Duodenal mucosa (tissue), 2 donors: ENCODE measurements at regions not wholly inside any gene's neighbourhood (a gene's known extent, or its start where the extent isn't known, plus 50 kb on each side); places are given as distances from the start of the nearest gene placed in this dataset.

Source experiments
- H3K27ac ChIP-seq: one replicate; pipeline ENCODE4 v1.7.0; 2013; ENCODE audit warnings: low read depth, low read length
- H3K27me3 ChIP-seq, 2 donors: one replicate each; pipeline ENCODE4 v1.7.0; 2013; ENCODE audit warnings: low read length in 2 of 2, control low read depth in 1 of 2; ENCODE audit not compliant: insufficient read depth in 2 of 2, control insufficient read depth in 1 of 2
- H3K36me3 ChIP-seq, 2 donors: one replicate each; pipeline ENCODE4 v1.7.0; 2013; ENCODE audit warnings: low read length in 2 of 2, control low read depth in 1 of 2; ENCODE audit not compliant: insufficient read depth in 2 of 2, control insufficient read depth in 1 of 2
- H3K4me1 ChIP-seq, 2 donors: one replicate each; pipeline ENCODE4 v1.7.0; 2013; ENCODE audit warnings: low read length in 2 of 2, control low read depth in 1 of 2; ENCODE audit not compliant: insufficient read depth in 2 of 2, control insufficient read depth in 1 of 2
- H3K4me3 ChIP-seq, 2 donors: one replicate each; pipeline ENCODE4 v1.7.0; 2013; ENCODE audit warnings: low read length in 2 of 2, low read depth in 1 of 2
- H3K9ac ChIP-seq, 2 donors: one replicate each; pipeline ENCODE4 v1.7.0; 2013; ENCODE audit warnings: low read length in 2 of 2, low read depth in 1 of 2
- H3K9me3 ChIP-seq, 2 donors: one replicate each; pipeline ENCODE4 v1.7.0; 2013; ENCODE audit warnings: low read length in 2 of 2, control low read depth in 1 of 2; ENCODE audit not compliant: control insufficient read depth in 1 of 2

DNA sequence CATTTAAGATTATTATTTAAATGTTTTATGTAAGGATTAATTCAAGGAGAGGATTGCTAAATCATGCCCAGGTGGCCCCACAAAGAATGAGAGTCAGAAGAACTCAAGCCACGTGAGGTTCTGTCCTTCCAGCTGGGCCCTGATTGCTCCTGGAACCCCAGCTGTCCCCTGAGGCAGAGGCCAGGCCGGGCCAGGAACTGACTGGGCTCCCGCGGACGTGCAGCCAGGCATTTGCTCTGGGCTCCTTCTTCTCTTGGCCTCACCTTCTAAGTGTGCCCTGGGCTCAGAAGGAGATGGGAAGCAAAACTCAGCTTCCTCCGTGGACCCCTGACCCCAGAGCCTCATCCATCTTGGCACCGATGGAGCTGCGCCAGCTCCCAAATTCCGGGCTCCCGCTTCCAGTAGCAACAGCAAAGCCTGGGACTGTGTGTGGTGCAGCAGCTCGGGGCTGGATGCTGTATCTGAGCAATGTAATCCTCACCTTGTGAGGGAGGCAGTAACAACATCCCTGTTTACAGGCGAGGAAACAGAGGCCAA, 250.6 kb upstream of the PPP2R2D start:
- H3K4me1 ChIP-seq = no peaks in the 10 kb centered on the region
- H3K9me3 ChIP-seq = no peaks in the 10 kb centered on the region
- H3K36me3 ChIP-seq = no peaks in the 10 kb centered on the region
- no peak overlapping the region for H3K4me3 ChIP-seq
- no peak overlapping the region for H3K27ac ChIP-seq
- H3K27me3 ChIP-seq = peaks cover 0 to 6% of the 10 kb centered on the region in 2 donors
- H3K9ac ChIP-seq = no peak overlapping the region

DNA sequence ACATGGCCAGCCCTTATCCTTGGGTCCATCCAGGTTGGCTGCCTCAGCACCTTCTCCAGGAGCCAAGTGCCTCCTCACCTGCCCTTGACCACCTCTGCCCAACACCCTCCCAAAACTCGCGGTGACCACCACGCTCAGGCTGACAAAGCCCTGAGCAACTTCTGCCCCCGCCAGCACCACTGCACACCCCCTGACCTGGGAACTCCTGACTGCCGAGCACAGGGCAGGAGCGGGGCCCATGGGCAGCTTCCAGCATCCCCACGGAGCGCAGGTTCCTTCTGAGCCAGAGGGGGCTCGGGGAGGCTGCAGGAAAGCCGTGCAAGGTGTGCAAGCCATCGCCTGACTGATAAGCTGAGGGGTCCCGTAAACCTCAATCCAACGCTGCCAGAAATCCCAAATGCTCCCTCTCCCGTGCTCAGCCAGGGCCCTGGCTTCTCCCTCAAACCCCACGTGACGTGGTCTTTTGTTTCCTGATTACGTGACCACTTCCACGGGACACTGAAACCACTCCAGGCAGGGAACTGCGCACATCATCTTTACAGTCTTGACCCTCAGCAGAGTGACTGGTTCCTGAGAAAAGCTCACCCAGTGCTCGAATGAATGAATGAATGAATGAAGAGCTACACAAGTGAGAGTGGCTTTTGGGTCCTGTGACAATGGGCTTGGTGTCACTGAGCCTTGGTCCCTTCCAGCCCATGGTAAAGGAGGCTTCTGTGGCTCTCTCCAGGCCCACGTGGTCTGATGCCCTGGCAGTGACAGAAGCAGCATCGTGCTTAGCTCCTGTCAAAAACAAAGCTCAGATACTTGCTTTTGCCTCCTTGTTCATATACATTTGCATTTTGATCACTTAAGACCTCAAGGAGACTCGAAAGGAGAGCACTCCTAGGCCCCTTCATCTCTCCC, 249.8 kb upstream of the PPP2R2D start:
- Histone ChIP-seq H3K4me3 (no peak overlapping the region), H3K9me3 (no peaks in the 10 kb centered on the region), H3K9ac (no peak overlapping the region), H3K27ac (no peak overlapping the region), H3K36me3 (no peaks in the 10 kb centered on the region), H3K4me1 (no peaks in the 10 kb centered on the region), H3K27me3 (peaks cover 0 to 6% of the 10 kb centered on the region in 2 donors)

DNA sequence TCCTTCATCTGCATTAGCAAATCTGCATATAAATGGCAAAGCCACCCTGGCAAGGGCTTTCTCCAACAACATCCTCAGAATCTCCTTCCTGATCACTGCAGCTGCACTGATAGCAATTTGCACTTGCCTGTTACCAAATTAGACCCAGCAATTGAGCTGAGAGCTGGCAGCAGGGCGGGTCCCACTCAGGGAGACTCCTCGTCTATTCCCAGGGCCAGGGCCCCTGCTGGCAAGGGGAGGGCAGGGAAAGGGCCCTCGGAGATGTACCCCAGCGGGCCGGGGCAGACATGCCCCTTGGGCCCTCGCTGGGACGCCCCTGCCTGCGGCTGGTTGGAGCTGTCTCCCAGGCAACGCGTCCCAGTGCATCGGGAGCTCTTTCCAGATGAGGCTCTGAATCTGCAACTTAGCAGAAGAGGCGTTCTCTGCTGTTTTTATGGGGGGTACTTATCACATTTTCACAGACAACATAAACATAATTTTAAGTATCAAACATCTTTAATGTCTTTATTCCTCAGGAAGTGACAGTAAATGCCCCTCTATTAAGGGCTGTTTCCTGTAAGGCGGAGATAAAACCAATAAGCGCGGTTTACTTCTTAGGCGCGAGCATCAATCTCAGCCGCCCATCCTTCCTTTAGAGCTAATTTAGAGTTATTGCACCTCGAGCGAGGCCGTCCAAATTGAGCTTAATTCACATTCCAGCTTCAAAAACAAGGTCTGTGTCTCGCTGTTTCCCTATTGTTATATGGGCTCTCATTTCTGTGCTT, 249.0 kb upstream of the PPP2R2D start:
- Histone ChIP-seq H3K36me3 (no peaks in the 10 kb centered on the region), H3K27me3 (peaks cover 0 to 6% of the 10 kb centered on the region in 2 donors), H3K9me3 (no peaks in the 10 kb centered on the region), H3K4me3 (no peak overlapping the region), H3K9ac (no peak overlapping the region), H3K4me1 (no peaks in the 10 kb centered on the region), H3K27ac (no peak overlapping the region)

DNA sequence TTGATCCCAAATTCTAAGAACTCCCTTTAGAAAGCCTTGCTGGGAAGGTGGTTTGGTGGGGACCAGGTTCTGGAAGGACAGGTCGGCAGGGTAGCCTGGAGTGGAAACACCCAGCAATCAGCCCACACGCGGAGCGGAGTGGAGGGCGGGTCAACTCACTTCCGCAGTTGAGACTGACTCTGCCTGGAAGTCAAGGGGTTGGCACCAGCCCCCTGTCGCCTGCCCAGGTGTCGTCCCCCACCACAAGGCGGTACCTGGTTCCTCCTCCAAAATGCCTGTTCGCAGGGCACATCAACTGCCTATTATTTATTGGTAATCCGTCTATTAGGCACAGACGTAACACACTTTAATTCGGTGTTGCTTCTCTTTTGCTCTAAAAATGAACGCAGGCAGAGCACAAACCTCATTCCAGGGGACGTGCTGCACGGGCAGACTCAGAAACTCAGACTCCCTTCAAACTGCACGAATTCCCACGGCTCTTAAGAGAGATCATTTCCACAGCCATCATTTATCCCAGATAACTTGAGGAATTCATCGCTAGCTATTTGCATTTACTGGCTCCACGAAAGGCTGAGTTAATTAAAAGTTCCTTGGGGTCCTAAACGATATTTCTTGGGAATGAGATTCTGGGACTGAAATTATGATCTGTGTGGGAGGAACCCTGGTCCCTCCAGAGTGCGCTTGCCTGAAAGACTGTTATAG, 248.2 kb upstream of the PPP2R2D start:
- Histone ChIP-seq H3K27ac (no peak overlapping the region), H3K4me1 (no peaks in the 10 kb centered on the region), H3K4me3 (no peak overlapping the region), H3K27me3 (peaks cover 0 to 6% of the 10 kb centered on the region in 2 donors), H3K9me3 (no peaks in the 10 kb centered on the region), H3K36me3 (no peaks in the 10 kb centered on the region), H3K9ac (no peak overlapping the region)

DNA sequence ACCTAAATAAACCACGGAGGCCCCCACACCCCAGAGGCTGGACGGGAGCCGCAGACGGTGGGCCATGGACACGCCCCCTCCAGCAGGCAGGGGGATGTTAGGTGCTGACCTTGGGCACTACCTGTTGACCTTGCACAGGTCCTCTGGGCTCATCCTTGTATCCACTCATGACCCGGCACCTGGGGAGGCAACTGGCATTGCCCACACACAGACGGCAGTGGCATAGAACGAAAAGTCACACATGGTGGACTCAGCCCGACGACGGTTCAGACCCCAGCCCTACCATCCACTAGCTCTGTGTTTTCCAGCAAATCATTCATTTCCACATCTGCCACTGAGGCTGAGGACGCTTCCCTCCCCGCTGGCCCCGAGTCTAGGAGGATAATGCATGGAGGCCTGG, 247.7 kb upstream of the PPP2R2D start:
- Histone ChIP-seq H3K9ac (no peak overlapping the region), H3K4me3 (no peak overlapping the region), H3K27me3 (peaks cover 0 to 6% of the 10 kb centered on the region in 2 donors), H3K9me3 (no peaks in the 10 kb centered on the region), H3K27ac (no peak overlapping the region), H3K4me1 (no peaks in the 10 kb centered on the region), H3K36me3 (no peaks in the 10 kb centered on the region)

DNA sequence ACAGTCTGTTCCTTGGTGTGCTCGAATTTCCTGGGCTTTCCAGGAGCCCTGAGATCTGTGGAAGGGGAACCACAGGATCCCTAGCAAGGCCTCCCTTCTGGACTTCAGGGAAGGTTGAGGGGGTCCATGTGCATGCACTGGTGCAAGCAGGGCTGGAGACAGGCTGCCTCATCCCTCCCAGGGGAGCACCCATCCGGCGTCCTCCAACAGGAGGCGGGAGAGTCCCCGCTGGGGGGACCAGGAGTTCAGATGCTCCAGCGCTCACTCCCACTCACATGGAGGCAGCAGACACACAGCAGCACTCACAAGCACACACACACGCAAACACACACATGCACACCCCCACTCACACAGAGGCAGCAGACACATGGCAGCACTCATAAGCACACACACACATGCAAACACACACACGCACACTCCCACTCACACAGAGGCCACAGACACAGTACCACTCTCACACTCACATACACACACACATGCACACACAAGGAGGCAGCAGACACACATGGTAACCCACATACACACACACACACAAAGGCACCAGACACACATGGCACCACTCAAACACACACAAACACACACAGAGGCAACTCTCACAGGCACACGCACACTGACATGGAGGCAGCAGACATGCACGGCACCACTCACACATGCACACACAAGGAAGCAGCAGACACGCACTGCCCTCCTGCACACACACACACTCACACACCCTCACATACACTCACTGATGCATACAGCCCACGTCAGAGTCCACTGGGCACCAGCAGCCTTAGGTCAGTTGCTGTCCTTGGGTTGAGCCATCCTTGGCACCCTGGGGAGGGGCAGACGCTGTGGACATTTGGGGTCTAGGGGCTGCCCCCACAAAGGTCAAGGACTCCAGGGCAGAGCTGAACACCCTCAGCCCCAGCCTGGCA, 247.0 kb upstream of the PPP2R2D start:
- no peaks in the 10 kb centered on the region for H3K9me3 ChIP-seq
- H3K9ac ChIP-seq = no peak overlapping the region
- H3K4me1 ChIP-seq = no peaks in the 10 kb centered on the region
- H3K36me3 ChIP-seq = no peaks in the 10 kb centered on the region
- no peak overlapping the region for H3K27ac ChIP-seq
- H3K4me3 ChIP-seq = no peak overlapping the region
- H3K27me3 ChIP-seq = peaks cover 0 to 6% of the 10 kb centered on the region in 2 donors

DNA sequence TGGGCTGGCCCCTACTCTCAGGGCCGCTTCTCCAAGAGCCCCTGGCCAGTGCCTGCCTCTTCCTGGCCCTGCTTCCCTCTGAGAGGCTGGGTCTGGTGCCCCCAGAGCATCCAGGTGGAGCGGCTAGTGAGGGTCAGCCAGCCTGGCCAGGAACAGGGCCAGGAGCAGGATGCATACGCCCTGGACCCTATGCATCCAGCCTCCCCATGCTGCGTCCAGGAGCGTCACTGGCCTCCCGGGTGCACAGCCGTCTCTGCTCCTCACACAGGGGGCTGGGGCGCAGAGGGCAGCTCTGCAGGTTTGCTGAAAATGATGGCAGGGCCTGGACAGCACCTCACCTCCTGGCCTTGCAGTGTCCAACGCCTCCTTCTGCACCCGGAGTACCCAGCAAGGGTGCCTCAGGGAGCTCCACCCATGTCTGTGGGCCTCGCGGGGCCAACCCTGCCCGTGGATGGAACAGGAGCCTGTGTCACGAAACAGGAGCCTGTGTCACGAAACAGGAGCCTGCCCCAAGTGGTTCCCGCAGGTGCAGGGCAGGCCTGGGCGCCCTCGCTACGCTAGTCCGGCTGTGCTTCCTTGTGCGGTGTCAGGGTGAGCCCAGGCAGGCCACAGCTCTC, 246.2 kb upstream of the PPP2R2D start:
- no peak overlapping the region for H3K4me3 ChIP-seq
- H3K4me1 ChIP-seq = no peaks in the 10 kb centered on the region
- H3K36me3 ChIP-seq = no peaks in the 10 kb centered on the region
- peaks cover 0 to 6% of the 10 kb centered on the region in 2 donors for H3K27me3 ChIP-seq
- no peak overlapping the region for H3K27ac ChIP-seq
- no peak overlapping the region for H3K9ac ChIP-seq
- H3K9me3 ChIP-seq = no peaks in the 10 kb centered on the region

DNA sequence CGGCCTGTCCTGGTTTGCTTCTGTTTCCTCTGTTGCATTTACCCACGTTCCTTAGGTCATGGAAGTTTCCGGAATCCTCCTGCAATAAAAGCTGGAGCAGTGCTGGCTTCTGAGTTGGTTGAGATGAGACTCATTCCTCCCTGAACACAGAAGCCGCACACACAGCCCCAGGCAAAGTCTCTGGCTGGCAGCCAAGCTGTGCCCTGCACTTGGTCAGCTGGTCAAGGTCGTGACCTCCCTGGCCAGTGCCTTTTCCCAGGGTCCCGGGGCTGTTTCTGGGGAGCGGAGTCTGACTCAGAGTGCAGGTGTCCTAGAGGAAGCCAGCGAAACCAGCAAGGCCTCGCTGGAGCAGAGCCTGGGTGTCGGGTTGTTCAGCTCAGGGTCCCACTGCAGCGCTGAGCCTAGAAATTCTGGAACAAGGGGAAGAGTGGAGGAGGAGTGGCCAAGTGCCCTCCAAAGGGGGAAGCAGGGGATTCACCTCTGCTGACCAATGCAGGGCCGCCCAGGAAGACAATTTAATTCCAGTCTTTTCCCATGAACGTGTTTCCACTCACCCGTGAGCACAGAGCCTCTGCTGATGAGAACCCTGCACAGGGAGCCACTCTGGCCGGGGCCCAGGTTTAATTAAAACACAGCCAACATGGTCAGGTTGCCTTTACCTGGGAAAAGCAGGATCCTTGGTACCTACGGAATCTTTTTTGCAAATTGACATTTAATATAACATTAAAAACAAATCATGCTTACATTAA, 245.5 kb upstream of the PPP2R2D start:
- H3K36me3 ChIP-seq = no peaks in the 10 kb centered on the region

More for the DNA sequence above, 245.5 kb upstream of the PPP2R2D start:
- Histone ChIP-seq H3K9ac (no peak overlapping the region), H3K27me3 (peaks cover 0 to 6% of the 10 kb centered on the region in 2 donors), H3K4me3 (no peak overlapping the region), H3K9me3 (no peaks in the 10 kb centered on the region), H3K4me1 (no peaks in the 10 kb centered on the region), H3K27ac (no peak overlapping the region)
